Chondrocyte (in vitro differentiated cells): ENCODE measurements at regions not wholly inside any gene's neighbourhood (a gene's known extent, or its start where the extent isn't known, plus 50 kb on each side); places are given as distances from the start of the nearest gene placed in this dataset.
A peak's percentile ranks its signal among the peaks of the same experiment; 100 is the strongest.

Source experiments
- DNase-seq: peaks from one replicate; pipeline ENCODE4 v3.0.0; 2021; ENCODE audit warnings: mixed read lengths, low spot score
- H3K27ac Mint-ChIP-seq: one replicate; pipeline ENCODE4 v1.8.0; 2021; ENCODE audit warnings: mild to moderate bottlenecking, moderate library complexity, mixed read lengths; ENCODE audit not compliant: unreplicated experiment
- H3K27me3 Mint-ChIP-seq: 2 replicates; pipeline ENCODE4 v1.8.0; 2021; ENCODE audit warnings: low read depth, mixed read lengths
- H3K36me3 Mint-ChIP-seq: 2 replicates; pipeline ENCODE4 v1.8.0; 2021; ENCODE audit warnings: low read depth, mixed read lengths
- H3K4me1 Mint-ChIP-seq: 2 replicates; pipeline ENCODE4 v1.8.0; 2021; ENCODE audit warnings: low read depth, mild to moderate bottlenecking, mixed read lengths
- H3K4me3 Mint-ChIP-seq: one replicate; pipeline ENCODE4 v1.8.0; 2021; ENCODE audit warnings: mild to moderate bottlenecking, moderate library complexity, mixed read lengths; ENCODE audit not compliant: unreplicated experiment
- H3K9me3 Mint-ChIP-seq: 2 replicates; pipeline ENCODE4 v1.8.0; 2021; ENCODE audit warnings: low read depth, mixed read lengths
- TF ChIP-seq, protein P1 (sequence below): fragments of 200-600 bp; sonication (generic); IDR thresholded peaks from 2 replicates; pipeline ENCODE4 v1.5.0; 2021; ENCODE audit warnings: antibody characterized with exemption, mild to moderate bottlenecking, moderate library complexity

DNA sequence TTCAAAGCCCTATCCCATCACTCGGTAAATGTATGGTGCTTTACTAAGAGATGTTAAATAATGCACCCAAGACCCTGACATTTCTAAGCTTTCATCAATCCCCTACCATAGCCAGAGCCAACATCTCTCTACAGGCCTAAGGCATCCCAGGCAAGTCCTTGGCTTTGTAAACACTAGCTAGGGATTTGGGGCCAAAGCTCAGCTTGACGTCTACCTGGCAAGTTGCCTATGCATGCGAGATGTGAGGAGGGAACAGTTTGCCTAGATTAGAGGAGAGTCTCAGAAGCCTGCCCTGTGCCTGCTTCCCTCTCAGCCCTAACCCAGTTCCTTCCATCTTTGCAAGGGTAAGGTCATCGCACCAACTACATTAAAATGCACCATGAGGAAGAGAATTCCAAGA lies 221.5 kb upstream of the NCKAP5 start:
- Mint-ChIP-seq H3K27me3 (no peaks in the 10 kb centered on the region), H3K4me3 (no peak overlapping the region), H3K4me1 (peaks cover 21% of the 10 kb centered on the region), H3K9me3 (peaks cover 11% of the 10 kb centered on the region), H3K27ac (no peak overlapping the region), H3K36me3 (peaks cover 1% of the 10 kb centered on the region)
- TF ChIP-seq, protein P1, sequence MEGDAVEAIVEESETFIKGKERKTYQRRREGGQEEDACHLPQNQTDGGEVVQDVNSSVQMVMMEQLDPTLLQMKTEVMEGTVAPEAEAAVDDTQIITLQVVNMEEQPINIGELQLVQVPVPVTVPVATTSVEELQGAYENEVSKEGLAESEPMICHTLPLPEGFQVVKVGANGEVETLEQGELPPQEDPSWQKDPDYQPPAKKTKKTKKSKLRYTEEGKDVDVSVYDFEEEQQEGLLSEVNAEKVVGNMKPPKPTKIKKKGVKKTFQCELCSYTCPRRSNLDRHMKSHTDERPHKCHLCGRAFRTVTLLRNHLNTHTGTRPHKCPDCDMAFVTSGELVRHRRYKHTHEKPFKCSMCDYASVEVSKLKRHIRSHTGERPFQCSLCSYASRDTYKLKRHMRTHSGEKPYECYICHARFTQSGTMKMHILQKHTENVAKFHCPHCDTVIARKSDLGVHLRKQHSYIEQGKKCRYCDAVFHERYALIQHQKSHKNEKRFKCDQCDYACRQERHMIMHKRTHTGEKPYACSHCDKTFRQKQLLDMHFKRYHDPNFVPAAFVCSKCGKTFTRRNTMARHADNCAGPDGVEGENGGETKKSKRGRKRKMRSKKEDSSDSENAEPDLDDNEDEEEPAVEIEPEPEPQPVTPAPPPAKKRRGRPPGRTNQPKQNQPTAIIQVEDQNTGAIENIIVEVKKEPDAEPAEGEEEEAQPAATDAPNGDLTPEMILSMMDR: no peak
- no peak for DNase-seq

DNA sequence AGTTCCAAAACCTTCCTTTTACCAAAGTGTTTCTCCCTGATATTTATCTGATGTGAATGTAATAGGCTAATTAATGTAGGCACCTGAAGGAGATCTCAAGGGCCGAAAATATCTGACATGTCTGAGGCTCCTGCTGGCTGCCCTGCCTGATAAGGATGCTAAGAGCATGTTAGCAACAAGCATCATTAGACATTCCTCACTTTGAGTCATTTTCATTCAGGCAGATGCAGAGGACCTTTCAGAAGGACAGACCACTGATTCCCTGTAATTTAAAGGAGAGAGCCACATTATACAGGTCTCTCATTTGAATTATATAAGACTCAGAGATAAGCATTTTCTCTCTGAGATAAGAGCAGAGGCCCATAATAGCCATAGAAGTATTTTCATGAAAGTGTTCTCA lies 222.4 kb upstream of the NCKAP5 start:
- Mint-ChIP-seq H3K4me3 (no peak overlapping the region), H3K27ac (peak overlapping the region; percentile 86), H3K4me1 (peaks cover 21% of the 10 kb centered on the region), H3K9me3 (peaks cover 13% of the 10 kb centered on the region), H3K36me3 (peaks cover 1% of the 10 kb centered on the region), H3K27me3 (no peaks in the 10 kb centered on the region)
- DNase-seq: no peak
- TF ChIP-seq, protein P1: no peak

DNA sequence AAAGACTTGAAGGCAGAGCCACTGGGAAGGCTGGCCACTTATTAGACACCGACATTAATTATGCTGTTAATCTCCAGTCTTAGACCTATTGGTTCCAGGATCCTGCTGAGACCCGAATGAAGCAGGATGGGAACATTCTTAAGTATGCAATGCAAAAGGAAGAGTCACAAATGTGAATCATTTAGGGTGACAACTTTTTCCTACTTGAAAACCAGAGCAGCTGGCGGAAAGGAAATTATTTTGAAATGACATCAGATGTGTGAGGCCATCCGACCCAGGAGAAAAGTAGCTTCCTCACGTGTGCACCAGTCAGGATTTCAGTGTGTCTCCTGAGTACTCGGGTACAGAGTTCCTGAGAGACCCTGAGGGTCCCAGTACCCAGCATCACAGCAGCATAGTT lies 222.9 kb upstream of the NCKAP5 start:
- peaks cover 21% of the 10 kb centered on the region for H3K4me1 Mint-ChIP-seq
- peaks cover 1% of the 10 kb centered on the region for H3K36me3 Mint-ChIP-seq
- H3K27ac Mint-ChIP-seq: peak overlapping the region; percentile 86
- DNase-seq: no peak
- no peaks in the 10 kb centered on the region for H3K27me3 Mint-ChIP-seq
- H3K9me3 Mint-ChIP-seq: peaks cover 13% of the 10 kb centered on the region
- no peak overlapping the region for H3K4me3 Mint-ChIP-seq
- TF ChIP-seq, protein P1: no peak

DNA sequence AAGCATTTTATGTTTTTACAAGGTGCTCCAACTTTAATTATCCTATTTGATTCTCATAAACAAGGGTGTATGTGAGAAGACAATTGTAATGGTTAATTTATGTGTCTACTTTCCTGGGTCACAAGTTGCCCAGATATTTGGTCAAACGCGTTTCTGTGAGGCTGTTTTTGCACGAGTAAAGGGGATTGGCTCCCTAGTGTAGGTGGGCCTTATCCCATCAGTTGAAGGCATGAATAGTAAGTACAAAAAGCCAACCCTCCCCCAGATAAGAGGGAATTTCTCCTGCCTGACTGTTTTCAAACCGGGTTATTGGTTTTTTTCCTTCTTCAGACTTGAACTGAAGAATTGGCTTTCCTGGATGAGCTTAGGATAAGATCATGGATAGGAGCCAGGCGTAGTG lies 224.0 kb upstream of the NCKAP5 start:
- peaks cover 15% of the 10 kb centered on the region for H3K9me3 Mint-ChIP-seq
- H3K27me3 Mint-ChIP-seq: no peaks in the 10 kb centered on the region
- TF ChIP-seq, protein P1: no peak
- H3K4me1 Mint-ChIP-seq: peaks cover 21% of the 10 kb centered on the region
- H3K36me3 Mint-ChIP-seq: peaks cover 1% of the 10 kb centered on the region
- no peak for DNase-seq
- H3K4me3 Mint-ChIP-seq: no peak overlapping the region
- H3K27ac Mint-ChIP-seq: no peak overlapping the region

DNA sequence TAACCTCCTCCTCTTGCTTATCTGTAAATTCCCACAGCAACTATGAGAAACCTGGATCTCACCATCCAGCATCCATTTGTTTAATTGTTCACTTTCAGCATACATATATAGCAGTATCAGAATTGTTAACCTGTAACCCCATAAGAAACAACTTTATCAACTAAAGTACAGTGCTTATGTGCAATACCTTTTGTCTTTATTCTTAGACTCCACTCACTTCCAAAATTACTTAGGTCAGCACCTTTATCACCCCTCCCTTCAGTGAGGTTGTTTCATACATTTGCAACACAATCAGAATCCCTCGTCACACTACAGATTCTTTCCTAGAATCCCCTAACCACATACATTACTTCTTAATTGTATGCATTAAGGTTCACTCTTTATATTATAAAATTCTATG lies 225.9 kb upstream of the NCKAP5 start:
- peaks cover 21% of the 10 kb centered on the region for H3K4me1 Mint-ChIP-seq
- no peak overlapping the region for H3K27ac Mint-ChIP-seq
- H3K36me3 Mint-ChIP-seq: peaks cover 8% of the 10 kb centered on the region
- H3K4me3 Mint-ChIP-seq: no peak overlapping the region
- TF ChIP-seq, protein P1: no peak
- no peak for DNase-seq
- peaks cover 26% of the 10 kb centered on the region for H3K9me3 Mint-ChIP-seq
- no peaks in the 10 kb centered on the region for H3K27me3 Mint-ChIP-seq
